ENCODE measurements at regions not wholly inside any gene's neighbourhood (a gene's known extent, or its start where the extent isn't known, plus 50 kb on each side); places are given as distances from the start of the nearest gene placed in this dataset.

- no peak for DNase-seq
Measured at GRCh38 chr13:68076046-68076445, 845.9 kb upstream of the PCDH9 start.

DNA sequence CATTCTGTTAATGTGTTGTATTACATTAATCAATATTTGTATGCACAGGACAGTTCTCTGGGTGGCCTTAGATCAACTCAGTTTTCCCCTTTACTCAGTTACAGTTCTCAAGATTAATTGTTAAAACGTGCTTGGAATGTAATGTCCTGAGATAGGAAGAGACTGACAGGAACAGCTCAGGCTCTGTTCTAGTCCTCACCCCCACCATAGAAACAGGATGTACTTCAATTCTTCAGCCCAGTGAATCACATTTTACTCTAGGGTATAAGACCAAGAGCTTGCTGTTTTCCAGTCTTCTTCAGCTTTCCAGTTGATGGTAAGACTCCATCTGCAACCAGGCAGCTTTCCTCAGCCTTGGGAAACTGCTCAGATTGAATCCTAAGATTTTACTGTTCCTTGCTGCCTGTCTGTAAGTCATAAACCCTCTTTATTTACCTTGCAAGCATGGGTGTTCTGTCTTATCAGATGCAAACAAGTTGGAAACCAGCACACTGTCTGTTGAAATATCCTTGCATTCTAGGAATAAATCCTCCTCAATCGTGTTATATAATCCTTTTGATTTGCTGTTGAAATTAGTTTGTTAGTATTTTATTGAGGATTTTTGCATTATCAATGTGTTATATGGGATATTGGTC is 836.9 kb upstream of the PCDH9 start:
- DNase-seq: no peak

DNA sequence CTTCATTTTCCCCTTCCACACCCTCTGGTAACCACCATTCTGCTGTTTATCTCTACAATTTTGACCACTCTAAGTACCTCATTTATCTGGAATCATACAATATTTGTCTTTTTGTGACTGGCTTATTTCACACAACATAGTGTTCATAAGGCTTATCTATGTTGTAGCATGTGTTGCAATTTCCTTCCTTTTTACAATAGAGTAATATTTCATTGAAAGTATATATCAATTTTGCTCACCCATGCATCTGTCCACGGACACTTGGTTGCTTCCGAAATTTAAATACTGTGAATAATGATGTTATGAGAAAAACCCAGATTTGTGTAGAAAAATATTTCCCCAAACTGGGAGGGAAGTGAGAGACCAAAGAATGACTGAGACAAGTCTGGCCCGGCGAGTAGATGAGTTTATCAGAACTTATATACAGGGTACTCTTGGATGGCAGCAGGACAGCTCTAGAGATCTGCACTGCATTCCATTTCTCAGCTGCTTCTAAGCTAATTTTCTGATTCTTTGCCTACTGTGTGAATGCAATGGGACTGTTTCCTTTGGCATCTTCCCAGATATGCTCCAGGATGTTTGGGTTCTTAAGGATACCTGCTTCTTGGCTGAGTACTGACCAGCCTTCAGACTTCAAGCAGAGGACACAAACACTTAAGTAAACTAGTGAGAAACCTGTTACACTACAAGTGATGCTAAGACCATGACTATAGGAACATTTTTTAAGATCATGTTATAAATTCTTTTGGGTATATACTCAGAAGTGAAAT is 834.0 kb upstream of the PCDH9 start:
- DNase-seq: no peak

DNA sequence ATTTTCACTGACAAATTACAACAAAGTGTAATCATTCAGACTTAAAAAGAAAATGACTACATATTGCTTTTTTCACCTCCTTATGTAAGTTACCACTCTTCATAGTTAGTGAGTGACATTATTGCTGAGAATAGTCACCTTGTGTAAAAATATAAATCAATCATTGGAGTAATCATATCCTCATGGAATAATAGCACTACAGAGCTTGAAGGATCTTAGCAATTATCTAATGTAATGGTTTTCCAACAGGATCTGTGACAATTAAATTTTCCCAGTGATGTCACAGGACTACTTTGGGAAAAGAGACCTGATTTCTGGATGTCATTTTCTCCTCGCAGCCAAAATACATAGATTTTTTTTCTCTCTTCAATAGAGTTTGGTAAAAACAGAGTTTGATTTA is 833.0 kb upstream of the PCDH9 start:
- no peak for DNase-seq

GRCh38 chr13:68057836-68058235 is 827.7 kb upstream of the PCDH9 start:
- DNase-seq: no peak

DNA sequence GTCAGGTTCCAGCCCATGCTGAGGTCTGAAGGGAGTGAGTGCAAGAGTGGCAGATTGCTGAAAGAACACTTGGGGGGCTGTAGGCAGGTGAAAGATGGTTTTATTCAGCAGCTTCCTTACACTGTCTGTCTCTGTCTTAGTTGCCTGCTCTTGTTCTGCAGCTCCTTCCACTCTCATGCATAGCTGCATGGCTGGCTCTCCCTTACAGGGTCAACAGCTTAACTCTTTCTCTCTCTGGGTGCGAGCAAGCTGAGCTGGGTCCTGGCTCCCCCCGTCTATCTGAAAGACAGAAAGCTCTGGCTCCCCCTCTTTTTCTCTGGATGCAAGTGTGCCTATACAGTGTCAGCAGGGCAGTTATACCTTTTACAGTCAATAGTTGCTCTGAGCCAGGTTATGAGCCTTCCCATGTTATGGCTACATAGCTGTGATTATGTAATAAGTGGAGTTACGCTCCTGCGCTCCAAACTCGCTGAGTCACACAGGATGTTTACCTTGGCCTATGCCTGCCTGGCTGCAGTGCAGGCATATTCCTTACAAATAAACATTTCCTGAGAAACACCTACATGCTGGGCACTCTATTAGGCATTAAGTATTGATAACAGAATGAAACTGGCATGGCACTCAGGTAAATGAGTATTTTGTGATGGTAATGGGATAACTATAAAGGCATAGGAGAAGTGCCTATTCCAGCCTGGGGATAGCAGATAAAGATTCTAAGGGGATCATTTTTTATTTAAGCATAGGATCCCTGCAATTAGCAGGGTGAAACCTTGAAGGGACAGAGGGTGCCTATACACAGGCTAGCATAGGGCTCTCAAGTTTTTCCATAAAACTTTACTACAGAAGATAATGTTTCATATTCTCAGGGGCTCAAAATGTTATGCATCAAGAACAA is 826.9 kb upstream of the PCDH9 start:
- DNase-seq: no peak

- no peak for DNase-seq
Measured at GRCh38 chr13:68051910-68052309, 821.8 kb upstream of the PCDH9 start.

DNA sequence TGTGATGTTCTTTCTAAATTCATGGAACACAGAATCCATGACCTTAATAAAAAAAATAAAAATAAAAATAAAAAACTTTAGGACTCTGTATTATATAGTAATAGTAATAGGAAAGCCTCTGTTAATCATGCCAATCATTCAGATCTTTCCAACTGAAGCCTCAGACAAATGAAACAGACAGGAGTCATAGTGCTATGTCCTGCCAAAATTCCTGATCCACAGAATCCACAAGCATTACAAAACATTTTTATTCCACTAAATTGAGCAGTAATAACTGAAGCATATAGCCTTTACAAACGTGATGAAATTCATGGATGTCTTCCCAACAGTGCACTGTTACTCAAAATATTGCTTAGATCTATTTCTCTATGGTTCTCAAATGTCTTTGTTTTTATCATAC is 820.6 kb upstream of the PCDH9 start:
- DNase-seq: no peak

- DNase-seq: no peak
Measured at GRCh38 chr13:68048802-68049359, 818.7 kb upstream of the PCDH9 start.

GRCh38 chr13:68047889-68048288 is 817.8 kb upstream of the PCDH9 start:
- DNase-seq: no peak

- no peak for DNase-seq
Measured at GRCh38 chr13:68046903-68047302, 816.8 kb upstream of the PCDH9 start.

DNA sequence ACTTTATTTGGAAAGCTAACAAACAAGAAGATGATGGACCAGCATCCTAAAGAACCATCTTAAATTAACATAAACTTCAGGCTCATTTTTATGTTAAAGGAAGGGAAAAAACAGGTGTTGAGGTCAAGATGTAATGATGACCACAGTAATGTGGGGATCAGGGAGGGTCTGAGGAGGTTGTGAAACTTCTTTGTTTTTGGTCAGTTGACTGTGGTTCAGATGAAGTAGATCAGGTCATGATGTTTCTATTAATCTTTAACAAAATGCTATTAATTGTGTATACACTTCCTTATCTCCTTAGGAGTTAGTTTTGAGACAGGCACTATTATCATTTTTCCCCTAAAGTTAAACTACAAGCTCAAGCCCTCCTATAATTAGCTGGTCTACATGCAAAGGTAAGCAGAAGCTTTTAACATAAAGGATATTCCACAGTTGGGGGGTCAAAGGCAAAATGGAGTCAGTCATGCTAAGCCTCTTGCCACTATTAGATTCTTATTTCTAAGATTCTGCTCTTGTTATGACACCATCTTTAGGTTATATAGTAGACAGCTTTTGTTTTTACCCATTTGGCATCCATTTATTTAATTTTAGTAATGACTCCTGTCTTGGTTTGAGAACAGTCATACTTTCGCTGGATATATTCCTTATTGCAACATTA is 800.1 kb upstream of the PCDH9 start:
- DNase-seq: no peak

GRCh38 chr13:68028701-68029100 is 798.6 kb upstream of the PCDH9 start:
- no peak for DNase-seq

GRCh38 chr13:68027306-68027705 is 797.2 kb upstream of the PCDH9 start:
- no peak for DNase-seq

DNA sequence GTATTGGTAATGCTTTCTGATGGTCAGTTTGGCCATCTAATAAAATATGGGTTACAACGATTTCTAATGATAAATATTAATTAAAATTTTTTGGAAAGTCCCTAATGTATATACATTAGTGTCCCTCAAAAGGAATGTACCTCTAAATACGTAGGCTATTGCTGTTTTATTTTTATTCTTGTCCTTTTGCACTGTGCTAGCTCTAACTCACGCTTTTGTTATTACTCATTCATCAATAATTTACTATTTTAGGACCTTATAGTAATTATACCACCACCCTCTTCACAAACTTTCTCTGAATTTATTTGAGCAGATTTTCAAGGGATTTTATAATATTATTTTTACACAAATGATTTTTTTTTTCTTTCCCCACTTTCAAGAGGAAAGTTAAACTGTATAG is 795.9 kb upstream of the PCDH9 start:
- no peak for DNase-seq

DNA sequence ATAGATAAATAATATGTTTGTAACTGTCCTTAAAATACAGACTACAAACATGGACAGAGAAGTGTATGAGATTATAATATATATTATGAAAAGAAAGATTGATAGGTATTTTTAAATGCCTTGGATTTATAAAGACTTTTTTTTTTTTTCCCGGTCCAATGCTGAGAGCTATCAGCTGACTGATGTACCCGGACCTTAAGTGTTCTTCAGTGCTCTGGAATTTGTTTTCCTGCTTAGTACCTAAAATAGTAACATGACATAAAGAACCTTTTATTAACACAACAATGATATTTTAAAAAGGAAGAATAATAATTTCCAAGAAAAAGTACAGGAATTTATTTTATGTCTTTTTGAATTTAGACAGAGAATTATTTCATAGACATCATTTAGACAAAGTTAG is 795.5 kb upstream of the PCDH9 start:
- DNase-seq: no peak

GRCh38 chr13:68023838-68024581 is 793.9 kb upstream of the PCDH9 start:
- DNase-seq: no peak

DNA sequence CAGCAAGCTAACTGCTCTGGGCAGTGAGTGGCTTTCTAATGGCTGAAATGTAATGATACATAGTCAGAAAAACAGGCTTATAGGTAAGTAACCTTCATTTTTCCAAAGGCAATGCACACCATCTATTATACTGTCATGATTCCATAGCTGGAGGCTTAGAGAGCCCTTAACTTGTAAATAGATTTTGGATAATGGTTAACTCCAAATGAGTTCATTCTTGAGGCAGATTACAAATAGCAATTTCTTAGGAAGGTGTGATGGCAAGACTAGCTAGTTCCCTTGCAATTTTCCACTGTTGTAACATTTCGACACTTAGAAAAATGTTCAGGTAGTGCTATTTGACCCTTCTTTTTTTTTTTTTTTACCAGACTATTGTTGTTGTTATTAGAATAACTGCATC is 789.8 kb upstream of the PCDH9 start:
- no peak for DNase-seq

GRCh38 chr13:68009546-68009945 is 779.4 kb upstream of the PCDH9 start:
- DNase-seq: no peak

- DNase-seq: no peak
Measured at GRCh38 chr13:68007576-68007975, 777.4 kb upstream of the PCDH9 start.

DNA sequence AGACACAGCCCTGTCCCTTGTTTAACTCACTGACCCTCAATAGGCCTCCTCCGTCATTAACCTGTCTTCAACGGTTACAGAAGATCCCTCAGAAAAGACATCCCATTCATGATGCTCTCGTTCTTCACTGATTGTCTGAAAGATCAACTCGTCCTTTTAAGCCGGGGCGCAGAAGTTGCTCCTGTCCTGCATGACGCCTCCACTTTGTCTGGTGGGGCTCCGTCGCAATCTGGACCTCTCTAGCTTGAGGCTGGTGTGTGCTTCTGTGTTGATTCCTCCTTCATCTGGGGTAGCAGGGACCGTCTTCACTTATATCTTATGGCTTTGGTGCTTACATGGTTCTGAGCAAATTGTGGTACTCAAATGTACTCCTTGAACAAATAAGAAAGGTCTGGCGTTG is 766.0 kb upstream of the PCDH9 start:
- no peak for DNase-seq

DNA sequence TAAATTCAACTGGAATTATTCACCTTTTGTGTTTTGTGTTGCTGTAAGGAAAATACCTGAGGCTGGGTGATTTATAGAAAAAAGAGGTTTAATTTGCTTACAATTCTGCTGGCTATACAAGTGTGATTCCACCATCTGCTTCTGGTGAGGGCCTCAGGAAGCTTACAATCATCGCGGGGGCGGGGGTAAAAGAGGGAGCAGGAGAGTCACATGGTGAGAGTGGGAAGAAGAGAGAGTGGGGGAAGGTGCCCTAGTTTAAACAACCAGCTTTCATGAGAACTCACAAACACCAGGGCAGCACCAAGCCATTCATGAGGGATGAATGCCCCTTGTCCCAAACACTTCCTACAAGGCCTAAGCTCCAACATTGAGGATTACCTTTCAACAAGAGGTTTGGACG is 760.7 kb upstream of the PCDH9 start:
- DNase-seq: no peak
